Right lobe of liver (tissue), 6 donors: ENCODE measurements at regions not wholly inside any gene's neighbourhood (a gene's known extent, or its start where the extent isn't known, plus 50 kb on each side); places are given as distances from the start of the nearest gene placed in this dataset.

Source experiments
- ATAC-seq, 4 donors: fragments of 200-7000 bp; cut with Tn5 transposase; one replicate each; pipeline ENCODE4 v1.9.1; 2020; ENCODE audit warnings: mild to moderate bottlenecking in 4 of 4, moderate library complexity in 4 of 4
- DNase-seq, 3 donors: peaks; one replicate each; pipeline ENCODE4 v3.0.0-alpha.2; 2020
- H3K27ac ChIP-seq, 3 donors: fragments of 200-600 bp; one replicate each; pipeline ENCODE4 v1.8.0; 2022
- H3K27me3 ChIP-seq, 2 donors: fragments of 200-600 bp; one replicate each; pipeline ENCODE4 v1.8.0; 2022
- H3K36me3 ChIP-seq, 4 donors: fragments of 200-600 bp; sonication (generic) in 1 of 4; one replicate each; pipeline versions ENCODE4 v1.5.1 to v1.8.0; 2017 to 2022; ENCODE audit warnings: control low read depth in 1 of 4
- H3K4me1 ChIP-seq, 4 donors: fragments of 200-600 bp; sonication (generic) in 1 of 4; one replicate each; pipeline versions ENCODE4 v1.5.1 to v1.8.0; 2017 to 2022; ENCODE audit warnings: control low read depth in 1 of 4
- H3K4me3 ChIP-seq, 3 donors: fragments of 200-600 bp; one replicate each; pipeline ENCODE4 v1.8.0; 2022
- H3K9me3 ChIP-seq, 4 donors: fragments of 200-600 bp; sonication (generic) in 1 of 4; one replicate each; pipeline versions ENCODE4 v1.5.1 to v1.8.0; 2017 to 2022; ENCODE audit warnings: control low read depth in 1 of 4
- POLR2A ChIP-seq: fragments of 450-650 bp; IDR thresholded peaks from one replicate; pipeline ENCODE4 v1.6.1; 2017; ENCODE audit warnings: antibody characterized with exemption, mild to moderate bottlenecking
- WGBS: methylation state at CpG from one replicate; pipeline ENCODE4 v1.1.6; 2018; ENCODE audit warnings: low coverage, low lambda C conversion rate; ENCODE audit not compliant: insufficient coverage; ENCODE audit errors: missing lambda C conversion rate; 5-methylcytosine and 5-hydroxymethylcytosine counted together
- intact Hi-C, 2 donors: fragments of 100-400 bp; cut with DNase I; formaldehyde crosslinking; loops; one replicate each; pipeline versions ENCODE4 v1.11.2 to v1.14.1; 2022
- TF ChIP-seq, protein P1 (sequence below), 4 donors: fragments of 200-600 bp in 3 of 4; fragments of 450-650 bp in 1 of 4; IDR thresholded peaks; one replicate each; pipeline versions ENCODE4 v1.5.1 to v1.8.0; 2016 to 2022; ENCODE audit warnings: antibody characterized with exemption in 4 of 4, mild to moderate bottlenecking in 2 of 4
- donor health status: DM: no; HTN: yes; CAD: no.
- donor health status: DM: no; HTN: no; CAD: no.
- donor health status: DM: no; HTN: no; CAD: no.
- donor health status: DM: no; HTN: yes; CAD: no.
- donor health status: DM: no; HTN: yes; CAD: no.

DNA sequence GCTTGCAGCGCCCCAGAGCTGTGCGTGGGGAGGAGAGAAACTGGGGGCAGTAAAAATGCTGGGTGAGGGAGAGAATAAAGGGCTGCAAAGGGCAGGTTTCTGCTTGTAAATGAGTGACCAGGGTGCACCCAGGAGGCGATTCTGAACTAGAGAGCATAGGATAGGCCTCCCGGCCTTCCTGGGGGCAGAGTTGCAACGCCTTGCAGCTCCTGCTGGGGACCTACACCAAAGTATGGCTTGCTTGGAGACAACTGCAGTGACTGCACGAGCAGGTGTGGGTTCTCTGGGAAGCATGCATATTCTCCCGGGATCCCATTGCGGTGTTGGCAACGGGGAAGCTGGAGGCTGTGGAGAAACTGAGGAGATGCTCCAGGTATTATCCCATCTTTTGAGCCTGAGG lies 111.6 kb upstream of the SPACA1 start:
- no peak for TF ChIP-seq POLR2A
- TF ChIP-seq, protein P1, sequence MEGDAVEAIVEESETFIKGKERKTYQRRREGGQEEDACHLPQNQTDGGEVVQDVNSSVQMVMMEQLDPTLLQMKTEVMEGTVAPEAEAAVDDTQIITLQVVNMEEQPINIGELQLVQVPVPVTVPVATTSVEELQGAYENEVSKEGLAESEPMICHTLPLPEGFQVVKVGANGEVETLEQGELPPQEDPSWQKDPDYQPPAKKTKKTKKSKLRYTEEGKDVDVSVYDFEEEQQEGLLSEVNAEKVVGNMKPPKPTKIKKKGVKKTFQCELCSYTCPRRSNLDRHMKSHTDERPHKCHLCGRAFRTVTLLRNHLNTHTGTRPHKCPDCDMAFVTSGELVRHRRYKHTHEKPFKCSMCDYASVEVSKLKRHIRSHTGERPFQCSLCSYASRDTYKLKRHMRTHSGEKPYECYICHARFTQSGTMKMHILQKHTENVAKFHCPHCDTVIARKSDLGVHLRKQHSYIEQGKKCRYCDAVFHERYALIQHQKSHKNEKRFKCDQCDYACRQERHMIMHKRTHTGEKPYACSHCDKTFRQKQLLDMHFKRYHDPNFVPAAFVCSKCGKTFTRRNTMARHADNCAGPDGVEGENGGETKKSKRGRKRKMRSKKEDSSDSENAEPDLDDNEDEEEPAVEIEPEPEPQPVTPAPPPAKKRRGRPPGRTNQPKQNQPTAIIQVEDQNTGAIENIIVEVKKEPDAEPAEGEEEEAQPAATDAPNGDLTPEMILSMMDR (IDR thresholded peaks at IDR 0.05) = no peak
- no peak overlapping the region for H3K4me3 ChIP-seq
- no peak for DNase-seq
- no peaks in the 10 kb centered on the region for H3K9me3 ChIP-seq
- no peaks in the 10 kb centered on the region for H3K36me3 ChIP-seq
- no peaks in the 10 kb centered on the region for H3K4me1 ChIP-seq
- no peaks in the 10 kb centered on the region for H3K27me3 ChIP-seq
- 76% methylated on average over 3 of the region's 9 CpGs for WGBS
- intact Hi-C loops = no loop called here
- no peak for ATAC-seq
- H3K27ac ChIP-seq = no peak overlapping the region

DNA sequence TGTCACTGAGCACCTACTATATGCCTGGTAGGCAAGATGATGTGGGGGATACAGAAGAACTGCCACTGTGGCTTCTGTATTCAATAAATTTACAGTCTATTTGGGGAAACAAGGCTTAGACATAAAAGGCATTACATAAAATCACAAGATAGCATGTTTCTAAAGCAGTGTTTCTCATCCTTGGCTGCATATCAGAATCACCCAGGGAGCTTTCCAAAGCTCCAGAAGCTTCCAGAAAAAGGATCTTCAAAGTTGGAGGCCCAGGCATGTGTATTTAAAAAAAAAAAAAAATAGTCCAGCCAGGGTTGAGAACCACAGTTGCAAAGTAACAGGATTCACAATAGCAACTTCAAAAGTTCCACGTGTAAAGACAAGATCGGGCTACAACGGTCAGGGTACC lies 112.4 kb upstream of the SPACA1 start:
- TF ChIP-seq, protein P1 (IDR thresholded peaks at IDR 0.05) = no peak
- no peak for TF ChIP-seq POLR2A
- Histone ChIP-seq H3K9me3 (no peaks in the 10 kb centered on the region), H3K4me1 (no peaks in the 10 kb centered on the region), H3K4me3 (no peak overlapping the region), H3K27ac (no peak overlapping the region), H3K27me3 (no peaks in the 10 kb centered on the region), H3K36me3 (no peaks in the 10 kb centered on the region)
- intact Hi-C loops = no loop called here
- DNase-seq (no peak), ATAC-seq (no peak)
- 83% methylated on average over 3 of the region's 3 CpGs for WGBS

DNA sequence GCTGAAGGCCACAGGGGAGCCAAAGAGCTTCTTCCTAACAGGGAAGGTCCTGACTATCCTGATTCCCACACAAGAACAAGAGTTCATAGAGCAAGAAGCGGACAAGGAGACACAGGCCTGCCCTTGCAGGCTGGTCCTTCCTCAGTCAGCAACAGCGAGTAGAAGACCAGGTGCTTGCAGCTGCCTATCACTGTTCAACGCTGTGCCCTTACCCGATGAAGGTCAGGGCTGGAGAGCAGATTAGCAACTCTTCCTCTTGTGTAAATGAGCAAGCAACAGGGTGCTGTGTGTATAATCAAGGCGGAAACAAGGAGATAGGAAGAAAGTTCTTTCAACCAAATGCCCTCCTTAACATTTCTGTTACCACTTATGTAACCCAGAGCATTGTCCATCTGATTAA lies 115.3 kb upstream of the SPACA1 start:
- H3K27me3 ChIP-seq = no peaks in the 10 kb centered on the region
- intact Hi-C loops = no loop called here
- H3K4me3 ChIP-seq = no peak overlapping the region
- no peaks in the 10 kb centered on the region for H3K9me3 ChIP-seq
- no peaks in the 10 kb centered on the region for H3K36me3 ChIP-seq
- ATAC-seq (no peak), DNase-seq (no peak)
- TF ChIP-seq, protein P1 (IDR thresholded peaks at IDR 0.05) = no peak
- TF ChIP-seq POLR2A = no peak
- no peaks in the 10 kb centered on the region for H3K4me1 ChIP-seq
- WGBS = 74% methylated on average over 5 of the region's 5 CpGs
- H3K27ac ChIP-seq = no peak overlapping the region

DNA sequence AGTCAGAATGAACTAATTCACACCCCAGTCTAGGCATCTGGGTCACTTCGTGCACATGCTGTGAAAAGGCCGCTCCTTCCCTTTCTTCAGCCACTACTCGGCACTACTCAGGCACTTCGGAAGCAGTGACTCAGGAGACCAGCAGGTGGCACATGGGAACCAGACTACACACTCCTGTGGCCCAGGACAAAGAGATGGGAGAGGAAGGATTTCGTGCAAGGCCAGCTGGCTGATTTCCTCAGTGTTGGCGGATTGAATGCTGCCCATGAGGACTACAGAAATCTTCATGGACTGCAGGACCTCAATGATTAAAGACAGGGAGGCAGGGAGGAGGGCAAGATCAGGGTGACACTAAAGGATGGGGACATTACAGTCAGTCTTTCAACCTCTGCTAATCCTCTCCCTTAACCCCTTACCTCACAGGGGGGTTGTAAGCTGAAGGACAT lies 117.8 kb upstream of the SPACA1 start:
- Histone ChIP-seq H3K27ac (no peak overlapping the region), H3K4me3 (no peak overlapping the region), H3K4me1 (no peaks in the 10 kb centered on the region), H3K9me3 (no peaks in the 10 kb centered on the region), H3K36me3 (no peaks in the 10 kb centered on the region), H3K27me3 (no peaks in the 10 kb centered on the region)
- intact Hi-C loops = no loop called here
- 5% methylated on average over 6 of the region's 6 CpGs for WGBS
- TF ChIP-seq POLR2A = no peak
- TF ChIP-seq, protein P1 (IDR thresholded peaks at IDR 0.05) = peak; percentile 75 to 86 (median 78)
- DNase-seq (peak; percentile 74 to 83 (median 80)), ATAC-seq (peak; percentile 99 to 100 (median 99))

DNA sequence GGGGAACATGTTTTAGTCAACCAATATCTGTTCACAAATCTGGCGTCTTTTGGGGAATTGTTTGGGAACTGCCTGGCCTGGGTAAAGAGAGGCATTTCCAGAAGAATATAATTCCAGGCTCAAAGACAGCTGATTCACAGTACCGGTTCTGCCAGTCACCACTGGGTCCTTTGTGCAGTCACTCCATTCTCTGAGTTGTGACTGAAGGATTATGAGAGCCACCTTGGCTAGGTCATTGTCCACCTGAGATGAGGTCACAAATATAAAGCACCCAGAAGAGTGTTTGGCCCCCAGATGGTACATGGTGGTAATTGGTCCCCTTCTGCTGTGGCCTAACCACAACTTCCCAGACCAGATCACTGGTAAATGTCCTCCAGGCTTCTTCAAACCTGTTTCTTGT lies 121.0 kb upstream of the SPACA1 start:
- intact Hi-C loops = no loop called here
- no peak for ATAC-seq
- TF ChIP-seq POLR2A = no peak
- TF ChIP-seq, protein P1 (IDR thresholded peaks at IDR 0.05) = no peak

More for the DNA sequence above, 121.0 kb upstream of the SPACA1 start:
- no peaks in the 10 kb centered on the region for H3K36me3 ChIP-seq
- no peaks in the 10 kb centered on the region for H3K4me1 ChIP-seq
- WGBS = 100% methylated on average over 1 of the region's 2 CpGs
- no peak overlapping the region for H3K4me3 ChIP-seq
- no peak for DNase-seq
- no peaks in the 10 kb centered on the region for H3K9me3 ChIP-seq
- H3K27ac ChIP-seq = no peak overlapping the region
- H3K27me3 ChIP-seq = no peaks in the 10 kb centered on the region
